WTC11 (cell line): ENCODE measurements at regions not wholly inside any gene's neighbourhood (a gene's known extent, or its start where the extent isn't known, plus 50 kb on each side); places are given as distances from the start of the nearest gene placed in this dataset.

Experiments
- ATAC-seq: fragments of 200-7000 bp; cut with Tn5 transposase; 2 replicates; pipeline ENCODE4 v1.10.0; 2021; ENCODE audit warnings: mild to moderate bottlenecking, moderate library complexity
- CTCF ChIA-PET: fragments of 300-600 bp; sonication (Branson Sonifier 250); formaldehyde crosslinking; loops from one replicate; lab custom pipeline; 2021; ENCODE audit warnings: antibody characterized with exemption; lab: Charles Lee
- POLR2A ChIA-PET: fragments of 350-600 bp; sonication (Branson Sonifier 250); formaldehyde crosslinking; loops from one replicate; lab custom pipeline; 2021; ENCODE audit warnings: antibody characterized with exemption; lab: Charles Lee
- DNase-seq: peaks from one replicate; pipeline ENCODE4 v3.0.0; 2021; ENCODE audit warnings: low spot score
- H3K27ac Mint-ChIP-seq: 2 replicates; pipeline ENCODE4 v1.8.0; 2021; ENCODE audit warnings: mixed read lengths
- H3K27me3 Mint-ChIP-seq: 2 replicates; pipeline ENCODE4 v1.8.0; 2021; ENCODE audit warnings: low read depth, mild to moderate bottlenecking, moderate library complexity, mixed read lengths
- H3K36me3 Mint-ChIP-seq: 2 replicates; pipeline ENCODE4 v1.8.0; 2021; ENCODE audit warnings: mixed read lengths
- H3K4me1 Mint-ChIP-seq: 2 replicates; pipeline ENCODE4 v1.8.0; 2022; ENCODE audit warnings: mixed read lengths
- H3K4me3 Mint-ChIP-seq: 2 replicates; pipeline ENCODE4 v1.8.0; 2021; ENCODE audit warnings: mild to moderate bottlenecking, moderate library complexity, mixed read lengths
- H3K9me3 Mint-ChIP-seq: 2 replicates; pipeline ENCODE4 v1.8.0; 2021; ENCODE audit warnings: mixed read lengths
- CREB1 ChIP-seq: sonication (generic); formaldehyde crosslinking; IDR thresholded peaks from 2 replicates; pipeline ENCODE4 v1.8.0; 2023; ENCODE audit warnings: mild to moderate bottlenecking, missing genetic modification reagents
- EMX1 ChIP-seq: fragments of 250-450 bp; sonication (Bioruptor Pico); IDR thresholded peaks from 2 replicates; pipeline ENCODE4 v1.8.0; 2021; ENCODE audit warnings: mild to moderate bottlenecking
- FOXJ3 ChIP-seq: sonication (generic); formaldehyde crosslinking; IDR thresholded peaks from 2 replicates; pipeline ENCODE4 v1.9.0; 2021; ENCODE audit warnings: missing genetic modification reagents, mild to moderate bottlenecking, borderline replicate concordance
- FOXK1 ChIP-seq: sonication (generic); formaldehyde crosslinking; IDR thresholded peaks from 2 replicates; pipeline ENCODE4 v1.8.0; 2022; ENCODE audit warnings: mild to moderate bottlenecking, moderate library complexity, missing genetic modification reagents
- FOXP4 ChIP-seq: sonication (generic); formaldehyde crosslinking; IDR thresholded peaks from 2 replicates; pipeline ENCODE4 v1.8.0; 2022; ENCODE audit warnings: mild to moderate bottlenecking, missing genetic modification reagents
- GTF2I ChIP-seq: fragments of 250-450 bp; sonication (Bioruptor Pico); conservative IDR thresholded peaks from 2 replicates; pipeline ENCODE4 v1.4.0; 2021; ENCODE audit warnings: mild to moderate bottlenecking
- NFYB ChIP-seq: sonication (generic); formaldehyde crosslinking; conservative IDR thresholded peaks from 2 replicates; pipeline ENCODE4 v1.8.0; 2022; ENCODE audit warnings: low read depth, missing genetic modification reagents
- NR2C2 ChIP-seq: sonication (generic); formaldehyde crosslinking; IDR thresholded peaks from 2 replicates; pipeline ENCODE4 v1.8.0; 2022; ENCODE audit warnings: mild to moderate bottlenecking, missing genetic modification reagents
- OVOL2 ChIP-seq: fragments of 250-450 bp; sonication (Bioruptor Pico); IDR thresholded peaks from 2 replicates; pipeline ENCODE4 v1.9.0; 2021; ENCODE audit warnings: mild to moderate bottlenecking, borderline replicate concordance
- RORB ChIP-seq: fragments of 250-450 bp; sonication (Bioruptor Pico); IDR thresholded peaks from 2 replicates; pipeline ENCODE4 v1.9.0; 2021; ENCODE audit warnings: mild to moderate bottlenecking
- TP53 ChIP-seq: sonication (generic); formaldehyde crosslinking; IDR thresholded peaks from 2 replicates; pipeline ENCODE4 v1.8.1; 2023; ENCODE audit warnings: mild to moderate bottlenecking, missing genetic modification reagents
- ZNF263 ChIP-seq: sonication (generic); formaldehyde crosslinking; IDR thresholded peaks from 2 replicates; pipeline ENCODE4 v1.8.1; 2022; ENCODE audit warnings: low read depth, mild to moderate bottlenecking, moderate library complexity, missing genetic modification reagents
- ZNF512 ChIP-seq: sonication (generic); formaldehyde crosslinking; IDR thresholded peaks from 2 replicates; pipeline ENCODE4 v1.8.1; 2022; ENCODE audit warnings: missing genetic modification reagents, borderline replicate concordance
- ZNF532 ChIP-seq: fragments of 250-450 bp; sonication (Bioruptor Pico); IDR thresholded peaks from 2 replicates; pipeline ENCODE4 v1.9.0; 2021; ENCODE audit warnings: mild to moderate bottlenecking, borderline replicate concordance
- TF ChIP-seq, protein P1 (sequence below): sonication (generic); formaldehyde crosslinking; IDR thresholded peaks from 2 replicates; pipeline ENCODE4 v1.8.1; 2023; ENCODE audit warnings: mild to moderate bottlenecking, moderate library complexity, missing genetic modification reagents
- TF ChIP-seq, protein P2 (sequence below): sonication (generic); formaldehyde crosslinking; IDR thresholded peaks from 2 replicates; pipeline ENCODE4 v1.8.0; 2023; ENCODE audit warnings: missing genetic modification reagents, mild to moderate bottlenecking, borderline replicate concordance
- TF ChIP-seq, protein P3 (sequence below): sonication (generic); formaldehyde crosslinking; IDR thresholded peaks from 2 replicates; pipeline ENCODE4 v1.8.1; 2023; ENCODE audit warnings: mild to moderate bottlenecking, missing genetic modification reagents, moderate library complexity

GRCh38 chr21:15285556-15285955 is 220.8 kb upstream of the NRIP1 start:
- H3K4me3 Mint-ChIP-seq = no peak overlapping the region
- no peaks in the 10 kb centered on the region for H3K27me3 Mint-ChIP-seq
- H3K9me3 Mint-ChIP-seq = peaks cover 15% of the 10 kb centered on the region
- H3K36me3 Mint-ChIP-seq = no peaks in the 10 kb centered on the region
- CTCF ChIA-PET = interaction anchor here (0.9 to 1.0 kb wide), 2 partner anchors 211 to 268 kb away, joined by 3 read pairs; no protein-coding TSS in a partner anchor
- no peak overlapping the region for H3K27ac Mint-ChIP-seq
- H3K4me1 Mint-ChIP-seq = peaks cover under 1% of the 10 kb centered on the region; the same call in 1 of the 2 replicates
- POLR2A ChIA-PET = no interaction called here
- ATAC-seq = no peak
- DNase-seq = no peak
- TF ChIP-seq NFYB (CRISPR knock-in tag) = no peak
- TF ChIP-seq ZNF512 (CRISPR knock-in tag) = no peak
- no peak for TF ChIP-seq ZNF263 (CRISPR knock-in tag)
- TF ChIP-seq EMX1 (CRISPR knock-in tag) = no peak
- no peak for TF ChIP-seq GTF2I (CRISPR knock-in tag)
- TF ChIP-seq, protein P1, sequence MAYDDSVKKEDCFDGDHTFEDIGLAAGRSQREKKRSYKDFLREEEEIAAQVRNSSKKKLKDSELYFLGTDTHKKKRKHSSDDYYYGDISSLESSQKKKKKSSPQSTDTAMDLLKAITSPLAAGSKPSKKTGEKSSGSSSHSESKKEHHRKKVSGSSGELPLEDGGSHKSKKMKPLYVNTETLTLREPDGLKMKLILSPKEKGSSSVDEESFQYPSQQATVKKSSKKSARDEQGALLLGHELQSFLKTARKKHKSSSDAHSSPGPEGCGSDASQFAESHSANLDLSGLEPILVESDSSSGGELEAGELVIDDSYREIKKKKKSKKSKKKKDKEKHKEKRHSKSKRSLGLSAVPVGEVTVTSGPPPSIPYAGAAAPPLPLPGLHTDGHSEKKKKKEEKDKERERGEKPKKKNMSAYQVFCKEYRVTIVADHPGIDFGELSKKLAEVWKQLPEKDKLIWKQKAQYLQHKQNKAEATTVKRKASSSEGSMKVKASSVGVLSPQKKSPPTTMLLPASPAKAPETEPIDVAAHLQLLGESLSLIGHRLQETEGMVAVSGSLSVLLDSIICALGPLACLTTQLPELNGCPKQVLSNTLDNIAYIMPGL = no peak
- no peak for TF ChIP-seq NR2C2 (CRISPR knock-in tag)
- TF ChIP-seq, protein P2, sequence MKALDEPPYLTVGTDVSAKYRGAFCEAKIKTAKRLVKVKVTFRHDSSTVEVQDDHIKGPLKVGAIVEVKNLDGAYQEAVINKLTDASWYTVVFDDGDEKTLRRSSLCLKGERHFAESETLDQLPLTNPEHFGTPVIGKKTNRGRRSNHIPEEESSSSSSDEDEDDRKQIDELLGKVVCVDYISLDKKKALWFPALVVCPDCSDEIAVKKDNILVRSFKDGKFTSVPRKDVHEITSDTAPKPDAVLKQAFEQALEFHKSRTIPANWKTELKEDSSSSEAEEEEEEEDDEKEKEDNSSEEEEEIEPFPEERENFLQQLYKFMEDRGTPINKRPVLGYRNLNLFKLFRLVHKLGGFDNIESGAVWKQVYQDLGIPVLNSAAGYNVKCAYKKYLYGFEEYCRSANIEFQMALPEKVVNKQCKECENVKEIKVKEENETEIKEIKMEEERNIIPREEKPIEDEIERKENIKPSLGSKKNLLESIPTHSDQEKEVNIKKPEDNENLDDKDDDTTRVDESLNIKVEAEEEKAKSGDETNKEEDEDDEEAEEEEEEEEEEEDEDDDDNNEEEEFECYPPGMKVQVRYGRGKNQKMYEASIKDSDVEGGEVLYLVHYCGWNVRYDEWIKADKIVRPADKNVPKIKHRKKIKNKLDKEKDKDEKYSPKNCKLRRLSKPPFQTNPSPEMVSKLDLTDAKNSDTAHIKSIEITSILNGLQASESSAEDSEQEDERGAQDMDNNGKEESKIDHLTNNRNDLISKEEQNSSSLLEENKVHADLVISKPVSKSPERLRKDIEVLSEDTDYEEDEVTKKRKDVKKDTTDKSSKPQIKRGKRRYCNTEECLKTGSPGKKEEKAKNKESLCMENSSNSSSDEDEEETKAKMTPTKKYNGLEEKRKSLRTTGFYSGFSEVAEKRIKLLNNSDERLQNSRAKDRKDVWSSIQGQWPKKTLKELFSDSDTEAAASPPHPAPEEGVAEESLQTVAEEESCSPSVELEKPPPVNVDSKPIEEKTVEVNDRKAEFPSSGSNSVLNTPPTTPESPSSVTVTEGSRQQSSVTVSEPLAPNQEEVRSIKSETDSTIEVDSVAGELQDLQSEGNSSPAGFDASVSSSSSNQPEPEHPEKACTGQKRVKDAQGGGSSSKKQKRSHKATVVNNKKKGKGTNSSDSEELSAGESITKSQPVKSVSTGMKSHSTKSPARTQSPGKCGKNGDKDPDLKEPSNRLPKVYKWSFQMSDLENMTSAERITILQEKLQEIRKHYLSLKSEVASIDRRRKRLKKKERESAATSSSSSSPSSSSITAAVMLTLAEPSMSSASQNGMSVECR (CRISPR knock-in tag) = no peak

DNA sequence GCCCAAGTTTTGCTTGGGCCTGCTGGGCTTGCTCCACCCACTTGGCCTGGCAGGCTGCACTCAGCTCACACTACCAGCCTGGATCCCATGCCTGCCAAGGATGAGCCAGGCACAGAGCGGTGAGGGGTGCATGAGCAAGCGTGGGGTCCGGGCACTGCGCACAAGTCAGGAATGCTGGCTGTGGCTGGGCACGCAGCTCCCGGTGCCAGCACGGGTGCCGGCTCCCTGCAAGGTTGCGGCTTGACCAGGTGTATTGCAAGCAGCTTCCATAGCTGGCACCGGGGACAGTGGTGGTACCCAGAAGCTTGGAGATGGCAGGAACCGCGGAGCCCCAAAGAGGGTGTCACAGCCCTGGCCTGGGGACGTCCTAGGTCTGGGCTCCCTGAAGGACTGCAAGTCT is 224.4 kb upstream of the NRIP1 start:
- Mint-ChIP-seq H3K36me3 (no peaks in the 10 kb centered on the region), H3K4me3 (no peak overlapping the region), H3K27ac (no peak overlapping the region), H3K4me1 (peaks cover 26% of the 10 kb centered on the region), H3K9me3 (peaks cover 5% of the 10 kb centered on the region), H3K27me3 (no peaks in the 10 kb centered on the region)
- DNase-seq (no peak), ATAC-seq (no peak)
- ChIA-PET POLR2A (no interaction called here), CTCF (no interaction called here)
- no peak for TF ChIP-seq FOXP4 (CRISPR knock-in tag)
- TF ChIP-seq ZNF532 (CRISPR knock-in tag) = no peak
- TF ChIP-seq, protein P3, sequence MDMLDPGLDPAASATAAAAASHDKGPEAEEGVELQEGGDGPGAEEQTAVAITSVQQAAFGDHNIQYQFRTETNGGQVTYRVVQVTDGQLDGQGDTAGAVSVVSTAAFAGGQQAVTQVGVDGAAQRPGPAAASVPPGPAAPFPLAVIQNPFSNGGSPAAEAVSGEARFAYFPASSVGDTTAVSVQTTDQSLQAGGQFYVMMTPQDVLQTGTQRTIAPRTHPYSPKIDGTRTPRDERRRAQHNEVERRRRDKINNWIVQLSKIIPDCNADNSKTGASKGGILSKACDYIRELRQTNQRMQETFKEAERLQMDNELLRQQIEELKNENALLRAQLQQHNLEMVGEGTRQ = no peak
- TF ChIP-seq RORB (CRISPR knock-in tag) = no peak
- TF ChIP-seq EMX1 (CRISPR knock-in tag) = no peak
- no peak for TF ChIP-seq FOXK1 (CRISPR knock-in tag)
- no peak for TF ChIP-seq FOXJ3 (CRISPR knock-in tag)
- no peak for TF ChIP-seq ZNF512 (CRISPR knock-in tag)
- no peak for TF ChIP-seq OVOL2 (CRISPR knock-in tag)
- TF ChIP-seq TP53 (CRISPR knock-in tag) = no peak
- no peak for TF ChIP-seq CREB1
